ENCODE measurements at regions not wholly inside any gene's neighbourhood (a gene's known extent, or its start where the extent isn't known, plus 50 kb on each side); places are given as distances from the start of the nearest gene placed in this dataset.
A peak's percentile ranks its signal among the peaks of the same experiment; 100 is the strongest.
"Not testable (repeated sequence)": the region's sequence is repeated elsewhere in the genome, so short reads cannot be mapped to it uniquely, and the experiment has no call there.

- H3K4me3 ChIP-seq (ENCODE audit: insufficient read length, low read depth), result no peak overlapping the region
- no peaks in the 10 kb centered on the region for H3K9me3 ChIP-seq (ENCODE audit: insufficient read depth, low read length)
- TF ChIP-seq YY1 (IDR thresholded peaks at IDR 0.05; ENCODE audit: insufficient read depth, insufficient read length) (no peak), ZNF274 (IDR thresholded peaks at IDR 0.05; ENCODE audit: low read depth, low read length) (no peak), SUZ12 (IDR thresholded peaks at IDR 0.05; ENCODE audit: extremely low read depth, insufficient read depth, insufficient read length) (no peak)
- peak; percentile 20 for DNase-seq (ENCODE audit: low read depth, low spot score)
- no peaks in the 10 kb centered on the region for H3K4me1 ChIP-seq (ENCODE audit: insufficient read depth, insufficient read length)
- H3K9ac ChIP-seq (ENCODE audit: insufficient read length, low read depth), result no peak overlapping the region
- H3K36me3 ChIP-seq (ENCODE audit: insufficient read depth, insufficient read length, low read length), result no peaks in the 10 kb centered on the region
- no peaks in the 10 kb centered on the region for H3K27me3 ChIP-seq (ENCODE audit: insufficient read depth, insufficient read length)
These were observed 197.7 kb downstream of the FAXC start for GRCh38 chr6:99151634-99152346.

DNA sequence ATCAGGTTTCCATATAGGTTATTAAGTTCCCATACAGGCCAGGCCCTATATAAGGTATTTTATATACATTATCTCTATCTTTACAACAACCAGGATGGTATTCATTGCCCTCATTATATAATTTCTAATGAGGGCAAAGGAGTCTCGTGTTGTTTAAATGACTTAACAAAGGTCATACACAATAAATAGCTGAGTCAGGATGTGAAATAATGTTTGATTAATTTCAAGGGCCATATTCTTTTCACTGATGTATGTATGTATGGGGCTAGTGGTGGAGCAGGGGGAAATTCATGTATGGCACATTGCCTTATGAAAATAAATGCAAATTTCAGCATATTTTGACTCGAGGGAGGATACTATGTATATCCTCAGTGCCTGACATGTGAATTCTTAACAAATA, 200.7 kb downstream of the FAXC start:
- H3K9ac ChIP-seq (ENCODE audit: insufficient read length, low read depth), result no peak overlapping the region
- H3K9me3 ChIP-seq (ENCODE audit: insufficient read depth, low read length), result no peaks in the 10 kb centered on the region
- no peak overlapping the region for H3K4me3 ChIP-seq (ENCODE audit: insufficient read length, low read depth)
- no peaks in the 10 kb centered on the region for H3K27me3 ChIP-seq (ENCODE audit: insufficient read depth, insufficient read length)
- no peaks in the 10 kb centered on the region for H3K36me3 ChIP-seq (ENCODE audit: insufficient read depth, insufficient read length, low read length)
- H3K4me1 ChIP-seq (ENCODE audit: insufficient read depth, insufficient read length), result no peaks in the 10 kb centered on the region
- DNase-seq (ENCODE audit: low read depth, low spot score), result no peak
- TF ChIP-seq ZNF274 (IDR thresholded peaks at IDR 0.05; ENCODE audit: low read depth, low read length), result no peak
- no peak for TF ChIP-seq YY1 (IDR thresholded peaks at IDR 0.05; ENCODE audit: insufficient read depth, insufficient read length)
- no peak for TF ChIP-seq SUZ12 (IDR thresholded peaks at IDR 0.05; ENCODE audit: extremely low read depth, insufficient read depth, insufficient read length)

DNA sequence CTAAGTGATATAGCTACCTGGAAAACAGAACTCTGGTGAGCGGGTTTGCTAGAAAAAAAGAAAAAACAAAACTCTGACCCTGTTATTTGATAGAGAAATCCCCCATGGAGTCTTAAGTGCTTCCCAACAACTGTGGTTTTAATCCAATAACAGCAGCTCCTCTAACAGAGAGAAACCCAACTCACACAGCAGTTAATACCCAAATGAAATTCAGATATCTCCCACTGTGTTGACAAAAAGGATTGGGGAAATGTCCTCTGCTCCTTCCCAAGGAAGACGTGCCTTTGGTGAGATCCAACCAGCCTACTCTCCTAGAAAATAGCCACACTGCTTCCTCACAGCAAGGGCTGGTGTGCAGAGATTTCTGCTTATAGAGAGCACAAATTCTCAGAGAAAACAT, 200.4 kb upstream of the FBXL4 start:
- H3K9ac ChIP-seq (ENCODE audit: insufficient read length, low read depth), result no peak overlapping the region
- no peaks in the 10 kb centered on the region for H3K27me3 ChIP-seq (ENCODE audit: insufficient read depth, insufficient read length)
- H3K36me3 ChIP-seq (ENCODE audit: insufficient read depth, insufficient read length, low read length), result no peaks in the 10 kb centered on the region
- no peak overlapping the region for H3K4me3 ChIP-seq (ENCODE audit: insufficient read length, low read depth)
- TF ChIP-seq YY1 (IDR thresholded peaks at IDR 0.05; ENCODE audit: insufficient read depth, insufficient read length) (no peak), ZNF274 (IDR thresholded peaks at IDR 0.05; ENCODE audit: low read depth, low read length) (no peak), SUZ12 (IDR thresholded peaks at IDR 0.05; ENCODE audit: extremely low read depth, insufficient read depth, insufficient read length) (no peak)
- no peak for DNase-seq (ENCODE audit: low read depth, low spot score)
- no peaks in the 10 kb centered on the region for H3K9me3 ChIP-seq (ENCODE audit: insufficient read depth, low read length)
- H3K4me1 ChIP-seq (ENCODE audit: insufficient read depth, insufficient read length), result no peaks in the 10 kb centered on the region

DNA sequence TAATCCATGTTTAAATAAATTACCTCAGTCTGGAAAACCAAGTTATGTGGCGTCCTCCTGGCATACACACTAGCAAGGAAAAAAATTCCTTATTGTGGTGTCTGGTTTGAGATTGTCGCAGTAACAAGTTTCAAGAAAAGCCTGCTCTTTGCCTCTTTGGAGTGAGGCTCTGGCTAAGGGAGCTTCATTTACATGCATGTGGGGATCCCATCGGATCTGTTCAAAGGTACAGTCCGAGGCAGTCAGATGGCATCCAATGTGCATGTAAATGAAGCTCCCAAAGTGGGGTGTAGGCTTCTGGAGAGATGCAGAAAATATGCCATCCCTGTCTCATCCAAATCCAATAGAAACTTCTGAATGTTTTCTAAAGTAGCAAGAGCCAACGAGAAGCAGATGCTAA, 199.5 kb upstream of the FBXL4 start:
- no peaks in the 10 kb centered on the region for H3K36me3 ChIP-seq (ENCODE audit: insufficient read depth, insufficient read length, low read length)
- no peak overlapping the region for H3K9ac ChIP-seq (ENCODE audit: insufficient read length, low read depth)
- TF ChIP-seq YY1 (IDR thresholded peaks at IDR 0.05; ENCODE audit: insufficient read depth, insufficient read length) (no peak), SUZ12 (IDR thresholded peaks at IDR 0.05; ENCODE audit: extremely low read depth, insufficient read depth, insufficient read length) (no peak), ZNF274 (IDR thresholded peaks at IDR 0.05; ENCODE audit: low read depth, low read length) (no peak)
- DNase-seq (ENCODE audit: low read depth, low spot score), result no peak
- H3K9me3 ChIP-seq (ENCODE audit: insufficient read depth, low read length), result no peaks in the 10 kb centered on the region
- H3K4me1 ChIP-seq (ENCODE audit: insufficient read depth, insufficient read length), result no peaks in the 10 kb centered on the region
- no peaks in the 10 kb centered on the region for H3K27me3 ChIP-seq (ENCODE audit: insufficient read depth, insufficient read length)
- no peak overlapping the region for H3K4me3 ChIP-seq (ENCODE audit: insufficient read length, low read depth)

DNA sequence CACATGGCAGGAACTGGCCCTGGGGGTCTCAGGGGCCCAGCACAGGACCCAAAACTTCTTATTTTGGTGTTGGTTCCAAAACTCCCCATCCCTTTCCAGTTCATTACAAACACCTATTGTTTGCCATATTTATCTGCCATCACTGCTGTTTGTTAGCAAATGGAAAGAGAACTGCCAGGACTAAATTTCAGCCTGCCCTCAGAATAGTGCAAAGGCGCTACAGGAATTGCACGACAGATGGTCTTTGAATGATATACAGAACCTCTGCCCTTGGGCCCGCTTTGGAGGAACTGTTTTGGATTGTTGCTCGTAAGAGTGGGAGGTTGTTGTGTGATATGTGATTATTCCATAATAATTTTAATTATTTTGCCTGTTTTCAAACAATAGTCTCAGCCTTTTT, 199.0 kb upstream of the FBXL4 start:
- TF ChIP-seq ZNF274 (IDR thresholded peaks at IDR 0.05; ENCODE audit: low read depth, low read length), result no peak
- no peak for TF ChIP-seq SUZ12 (IDR thresholded peaks at IDR 0.05; ENCODE audit: extremely low read depth, insufficient read depth, insufficient read length)
- TF ChIP-seq YY1 (IDR thresholded peaks at IDR 0.05; ENCODE audit: insufficient read depth, insufficient read length), result no peak
- Histone ChIP-seq H3K4me1 (ENCODE audit: insufficient read depth, insufficient read length) (no peaks in the 10 kb centered on the region), H3K36me3 (ENCODE audit: insufficient read depth, insufficient read length, low read length) (no peaks in the 10 kb centered on the region), H3K27me3 (ENCODE audit: insufficient read depth, insufficient read length) (no peaks in the 10 kb centered on the region), H3K9me3 (ENCODE audit: insufficient read depth, low read length) (no peaks in the 10 kb centered on the region), H3K4me3 (ENCODE audit: insufficient read length, low read depth) (no peak overlapping the region), H3K9ac (ENCODE audit: insufficient read length, low read depth) (no peak overlapping the region)
- no peak for DNase-seq (ENCODE audit: low read depth, low spot score)

DNA sequence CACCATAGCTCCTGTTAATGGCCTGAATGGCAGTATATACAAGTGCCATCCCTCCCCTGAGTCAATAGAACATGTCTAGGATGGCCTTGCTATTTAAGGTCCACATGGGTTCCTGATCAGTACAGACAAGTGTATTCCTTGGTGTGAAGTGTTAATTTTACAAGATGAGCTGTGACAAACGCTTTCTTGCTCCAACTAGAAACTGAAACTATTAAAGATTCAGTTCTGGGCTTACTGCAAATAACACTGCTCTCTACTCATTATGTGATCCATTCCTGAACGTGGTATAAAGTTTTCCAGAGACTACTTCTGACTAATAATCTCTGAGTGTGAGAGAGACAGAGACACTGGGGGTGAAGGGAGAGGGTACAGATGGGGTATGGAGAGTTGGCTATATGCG, 198.0 kb upstream of the FBXL4 start:
- TF ChIP-seq YY1 (IDR thresholded peaks at IDR 0.05; ENCODE audit: insufficient read depth, insufficient read length), result no peak
- TF ChIP-seq SUZ12 (IDR thresholded peaks at IDR 0.05; ENCODE audit: extremely low read depth, insufficient read depth, insufficient read length), result no peak
- TF ChIP-seq ZNF274 (IDR thresholded peaks at IDR 0.05; ENCODE audit: low read depth, low read length), result no peak
- Histone ChIP-seq H3K4me3 (ENCODE audit: insufficient read length, low read depth) (no peak overlapping the region), H3K36me3 (ENCODE audit: insufficient read depth, insufficient read length, low read length) (no peaks in the 10 kb centered on the region)

DNA sequence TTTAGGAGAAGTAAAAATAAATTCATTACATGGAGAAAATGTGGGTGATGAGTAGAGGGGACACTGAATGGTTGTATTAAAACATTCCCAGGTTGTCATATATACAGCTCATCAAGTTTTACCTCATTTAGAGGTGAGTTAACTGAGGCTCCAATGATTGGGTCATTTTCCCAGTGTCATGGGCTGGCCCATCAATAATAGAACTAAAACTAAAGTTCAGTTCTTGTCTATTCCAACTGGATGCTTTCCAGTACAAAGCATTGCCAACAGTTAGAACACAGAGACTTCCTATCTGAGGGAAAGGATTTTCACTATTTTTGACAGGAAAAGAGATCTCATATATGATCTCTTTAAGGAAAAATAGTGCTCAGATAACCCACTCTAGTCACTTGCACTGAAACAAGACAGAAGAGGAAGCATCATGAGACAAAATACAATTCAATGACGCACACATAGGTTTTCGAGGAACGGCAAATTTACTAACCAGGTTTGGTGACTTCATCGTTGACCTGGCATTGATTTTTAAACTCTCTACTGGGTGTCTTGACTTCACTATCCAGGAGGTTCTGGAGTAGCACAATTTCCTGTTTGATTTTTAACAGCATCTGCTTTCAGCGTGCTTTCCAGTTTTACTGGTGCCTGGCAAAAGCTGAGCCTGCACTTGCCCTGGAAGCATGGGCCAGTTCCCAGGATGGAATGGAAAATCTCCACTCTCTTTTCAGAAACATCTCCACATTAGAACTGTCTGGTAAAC, 195.5 kb upstream of the FBXL4 start:
- no peak overlapping the region for H3K9ac ChIP-seq (ENCODE audit: insufficient read length, low read depth)
- no peaks in the 10 kb centered on the region for H3K36me3 ChIP-seq (ENCODE audit: insufficient read depth, insufficient read length, low read length)
- no peaks in the 10 kb centered on the region for H3K27me3 ChIP-seq (ENCODE audit: insufficient read depth, insufficient read length)
- DNase-seq (ENCODE audit: low read depth, low spot score), result no peak
- H3K9me3 ChIP-seq (ENCODE audit: insufficient read depth, low read length), result peaks cover 10% of the 10 kb centered on the region; the same call in 1 of the 2 replicates
- no peaks in the 10 kb centered on the region for H3K4me1 ChIP-seq (ENCODE audit: insufficient read depth, insufficient read length)
- TF ChIP-seq ZNF274 (IDR thresholded peaks at IDR 0.05; ENCODE audit: low read depth, low read length) (no peak), SUZ12 (IDR thresholded peaks at IDR 0.05; ENCODE audit: extremely low read depth, insufficient read depth, insufficient read length) (no peak), YY1 (IDR thresholded peaks at IDR 0.05; ENCODE audit: insufficient read depth, insufficient read length) (no peak)
- H3K4me3 ChIP-seq (ENCODE audit: insufficient read length, low read depth), result no peak overlapping the region

More for the DNA sequence above, 198.0 kb upstream of the FBXL4 start:
- Histone ChIP-seq H3K9me3 (ENCODE audit: insufficient read depth, low read length) (peaks cover 4% of the 10 kb centered on the region; the same call in 1 of the 2 replicates), H3K9ac (ENCODE audit: insufficient read length, low read depth) (no peak overlapping the region), H3K4me1 (ENCODE audit: insufficient read depth, insufficient read length) (no peaks in the 10 kb centered on the region), H3K27me3 (ENCODE audit: insufficient read depth, insufficient read length) (no peaks in the 10 kb centered on the region)
- no peak for DNase-seq (ENCODE audit: low read depth, low spot score)

GRCh38 chr6:99141906-99142305, 194.2 kb upstream of the FBXL4 start:
- not testable (repeated sequence) for H3K4me1 ChIP-seq (ENCODE audit: insufficient read depth, insufficient read length); H3K27me3 ChIP-seq (ENCODE audit: insufficient read depth, insufficient read length); H3K36me3 ChIP-seq (ENCODE audit: insufficient read depth, insufficient read length, low read length); H3K4me3 ChIP-seq (ENCODE audit: insufficient read length, low read depth); DNase-seq (ENCODE audit: low read depth, low spot score); H3K9ac ChIP-seq (ENCODE audit: insufficient read length, low read depth)
- peaks cover 10% of the 10 kb centered on the region; the same call in 1 of the 2 replicates for H3K9me3 ChIP-seq (ENCODE audit: insufficient read depth, low read length)
